ENCODE measurements at regions not wholly inside any gene's neighbourhood (a gene's known extent, or its start where the extent isn't known, plus 50 kb on each side); places are given as distances from the start of the nearest gene placed in this dataset.

GRCh38 chr5:71825992-71826391 lies 106.9 kb downstream of the CARTPT start:
- Histone ChIP-seq H3K4me1 (peaks cover 10% of the 10 kb centered on the region), H3K4me3 (no peak overlapping the region), H3K4me2 (no peak overlapping the region), H3K9me3 (peaks cover 29% of the 10 kb centered on the region), H3K27ac (no peak overlapping the region)
- FAIRE-seq (no peak), DNase-seq (ENCODE audit: low read depth in 1 of 2, low spot score in 1 of 2) (no peak), ATAC-seq (no peak)
- POLR2A ChIA-PET = no interaction called here
- WGBS (ENCODE audit: missing lambda C conversion rate) = 58% methylated on average over 1 of the region's 1 CpG
- TF ChIP-seq CHD2 (IDR thresholded peaks at IDR 0.05; ENCODE audit: low read length, partially characterized antibody) = no peak
- no peak for TF ChIP-seq CEBPB (IDR thresholded peaks at IDR 0.05)
- no peak for TF ChIP-seq ATOH8 (CRISPR knock-in tag; IDR thresholded peaks at IDR 0.05; ENCODE audit: low read depth)
- no peak for TF ChIP-seq CHD4 (IDR thresholded peaks at IDR 0.05; ENCODE audit: borderline replicate concordance)
- TF ChIP-seq, protein P1, sequence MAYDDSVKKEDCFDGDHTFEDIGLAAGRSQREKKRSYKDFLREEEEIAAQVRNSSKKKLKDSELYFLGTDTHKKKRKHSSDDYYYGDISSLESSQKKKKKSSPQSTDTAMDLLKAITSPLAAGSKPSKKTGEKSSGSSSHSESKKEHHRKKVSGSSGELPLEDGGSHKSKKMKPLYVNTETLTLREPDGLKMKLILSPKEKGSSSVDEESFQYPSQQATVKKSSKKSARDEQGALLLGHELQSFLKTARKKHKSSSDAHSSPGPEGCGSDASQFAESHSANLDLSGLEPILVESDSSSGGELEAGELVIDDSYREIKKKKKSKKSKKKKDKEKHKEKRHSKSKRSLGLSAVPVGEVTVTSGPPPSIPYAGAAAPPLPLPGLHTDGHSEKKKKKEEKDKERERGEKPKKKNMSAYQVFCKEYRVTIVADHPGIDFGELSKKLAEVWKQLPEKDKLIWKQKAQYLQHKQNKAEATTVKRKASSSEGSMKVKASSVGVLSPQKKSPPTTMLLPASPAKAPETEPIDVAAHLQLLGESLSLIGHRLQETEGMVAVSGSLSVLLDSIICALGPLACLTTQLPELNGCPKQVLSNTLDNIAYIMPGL (CRISPR knock-in tag; IDR thresholded peaks at IDR 0.05; ENCODE audit: borderline replicate concordance) = no peak
- no peak for TF ChIP-seq ESRRA (IDR thresholded peaks at IDR 0.05; ENCODE audit: borderline replicate concordance, low read length)
- TF ChIP-seq CBX2 (IDR thresholded peaks at IDR 0.05; ENCODE audit: borderline replicate concordance, low read depth) = no peak
- no peak for TF ChIP-seq HOXB13 (CRISPR knock-in tag; IDR thresholded peaks at IDR 0.05; ENCODE audit: low read depth)
- no peak for TF ChIP-seq EP300 (IDR thresholded peaks at IDR 0.05)
- TF ChIP-seq ZC3H11A (IDR thresholded peaks at IDR 0.05) = no peak
- CTCF ChIA-PET = no interaction called here

DNA sequence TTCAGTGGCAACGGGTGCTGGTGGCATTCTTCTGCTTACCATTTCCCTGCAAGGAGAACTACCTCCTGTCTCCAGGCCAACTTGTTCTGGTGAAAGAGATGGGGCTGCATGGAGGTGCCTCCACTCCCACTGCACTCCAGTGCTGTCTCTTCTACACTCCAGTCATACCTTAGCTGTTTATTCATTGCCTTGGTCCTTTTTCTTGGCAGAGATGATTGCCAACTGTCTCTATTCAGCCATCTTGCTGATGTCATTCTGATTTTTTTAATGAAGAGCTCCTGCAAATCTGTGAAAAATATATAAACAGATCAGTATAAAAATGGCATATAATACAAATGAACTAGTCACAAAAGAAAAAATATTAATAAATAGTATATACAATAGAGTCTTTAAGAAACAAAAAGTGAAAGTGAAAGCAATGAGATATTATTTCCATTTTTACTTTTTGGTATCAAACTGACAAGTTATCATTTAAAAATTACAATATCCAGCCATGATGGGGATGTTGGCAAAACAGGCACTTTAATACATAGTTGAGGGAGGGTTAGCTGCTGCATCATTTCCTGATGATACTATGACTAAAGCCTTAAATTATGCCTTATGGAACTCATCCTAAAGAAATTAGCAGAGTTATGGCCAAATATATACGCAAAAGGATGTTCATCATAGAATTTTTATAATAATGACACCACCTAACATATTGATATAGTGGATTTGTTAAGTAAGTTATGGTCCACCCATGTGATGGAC lies 109.4 kb downstream of the CARTPT start:
- H3K4me1 ChIP-seq = peaks cover 26% of the 10 kb centered on the region
- no peak overlapping the region for H3K4me2 ChIP-seq
- 89% methylated on average over 2 of the region's 2 CpGs for WGBS (ENCODE audit: missing lambda C conversion rate)
- ChIA-PET POLR2A (no interaction called here), CTCF (interaction anchor here (0.9 to 1.9 kb wide), 3 partner anchors 10 to 15 kb away, joined by 3 to 6 read pairs (median 3); no protein-coding TSS in a partner anchor)
- no peak overlapping the region for H3K27ac ChIP-seq
- FAIRE-seq (no peak), DNase-seq (ENCODE audit: low read depth in 1 of 2, low spot score in 1 of 2) (no peak), ATAC-seq (no peak)
- TF ChIP-seq FOXS1 (CRISPR knock-in tag; IDR thresholded peaks at IDR 0.05) (no peak), BCL3 (IDR thresholded peaks at IDR 0.05) (no peak), JUNB (IDR thresholded peaks at IDR 0.05) (no peak), CBX8 (IDR thresholded peaks at IDR 0.05) (no peak), CBX2 (IDR thresholded peaks at IDR 0.05; ENCODE audit: borderline replicate concordance, low read depth) (no peak), HOXA7 (CRISPR knock-in tag; IDR thresholded peaks at IDR 0.05) (no peak), CEBPB (IDR thresholded peaks at IDR 0.05) (no peak), ZC3H11A (IDR thresholded peaks at IDR 0.05) (no peak), NR3C1 (IDR thresholded peaks at IDR 0.05) (no peak), RFX5 (IDR thresholded peaks at IDR 0.05) (no peak), NPAS2 (CRISPR knock-in tag; IDR thresholded peaks at IDR 0.05; ENCODE audit: borderline replicate concordance) (no peak), MAX (IDR thresholded peaks at IDR 0.05) (no peak), PHF8 (IDR thresholded peaks at IDR 0.05; ENCODE audit: borderline replicate concordance, low read depth) (no peak)
- TF ChIP-seq, protein P2, sequence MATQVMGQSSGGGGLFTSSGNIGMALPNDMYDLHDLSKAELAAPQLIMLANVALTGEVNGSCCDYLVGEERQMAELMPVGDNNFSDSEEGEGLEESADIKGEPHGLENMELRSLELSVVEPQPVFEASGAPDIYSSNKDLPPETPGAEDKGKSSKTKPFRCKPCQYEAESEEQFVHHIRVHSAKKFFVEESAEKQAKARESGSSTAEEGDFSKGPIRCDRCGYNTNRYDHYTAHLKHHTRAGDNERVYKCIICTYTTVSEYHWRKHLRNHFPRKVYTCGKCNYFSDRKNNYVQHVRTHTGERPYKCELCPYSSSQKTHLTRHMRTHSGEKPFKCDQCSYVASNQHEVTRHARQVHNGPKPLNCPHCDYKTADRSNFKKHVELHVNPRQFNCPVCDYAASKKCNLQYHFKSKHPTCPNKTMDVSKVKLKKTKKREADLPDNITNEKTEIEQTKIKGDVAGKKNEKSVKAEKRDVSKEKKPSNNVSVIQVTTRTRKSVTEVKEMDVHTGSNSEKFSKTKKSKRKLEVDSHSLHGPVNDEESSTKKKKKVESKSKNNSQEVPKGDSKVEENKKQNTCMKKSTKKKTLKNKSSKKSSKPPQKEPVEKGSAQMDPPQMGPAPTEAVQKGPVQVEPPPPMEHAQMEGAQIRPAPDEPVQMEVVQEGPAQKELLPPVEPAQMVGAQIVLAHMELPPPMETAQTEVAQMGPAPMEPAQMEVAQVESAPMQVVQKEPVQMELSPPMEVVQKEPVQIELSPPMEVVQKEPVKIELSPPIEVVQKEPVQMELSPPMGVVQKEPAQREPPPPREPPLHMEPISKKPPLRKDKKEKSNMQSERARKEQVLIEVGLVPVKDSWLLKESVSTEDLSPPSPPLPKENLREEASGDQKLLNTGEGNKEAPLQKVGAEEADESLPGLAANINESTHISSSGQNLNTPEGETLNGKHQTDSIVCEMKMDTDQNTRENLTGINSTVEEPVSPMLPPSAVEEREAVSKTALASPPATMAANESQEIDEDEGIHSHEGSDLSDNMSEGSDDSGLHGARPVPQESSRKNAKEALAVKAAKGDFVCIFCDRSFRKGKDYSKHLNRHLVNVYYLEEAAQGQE (IDR thresholded peaks at IDR 0.05) = no peak
- TF ChIP-seq, protein P3, sequence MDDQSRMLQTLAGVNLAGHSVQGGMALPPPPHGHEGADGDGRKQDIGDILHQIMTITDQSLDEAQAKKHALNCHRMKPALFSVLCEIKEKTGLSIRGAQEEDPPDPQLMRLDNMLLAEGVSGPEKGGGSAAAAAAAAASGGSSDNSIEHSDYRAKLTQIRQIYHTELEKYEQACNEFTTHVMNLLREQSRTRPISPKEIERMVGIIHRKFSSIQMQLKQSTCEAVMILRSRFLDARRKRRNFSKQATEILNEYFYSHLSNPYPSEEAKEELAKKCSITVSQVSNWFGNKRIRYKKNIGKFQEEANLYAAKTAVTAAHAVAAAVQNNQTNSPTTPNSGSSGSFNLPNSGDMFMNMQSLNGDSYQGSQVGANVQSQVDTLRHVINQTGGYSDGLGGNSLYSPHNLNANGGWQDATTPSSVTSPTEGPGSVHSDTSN (IDR thresholded peaks at IDR 0.05) = no peak
- peaks cover 25% of the 10 kb centered on the region for H3K9me3 ChIP-seq
- H3K4me3 ChIP-seq = no peak overlapping the region

All from A549 (cell line).